GM10248 (cell line): ENCODE measurements at regions not wholly inside any gene's neighbourhood (a gene's known extent, or its start where the extent isn't known, plus 50 kb on each side); places are given as distances from the start of the nearest gene placed in this dataset.
"Not testable (repeated sequence)": the region's sequence is repeated elsewhere in the genome, so short reads cannot be mapped to it uniquely, and the experiment has no call there.

Experiments
- CTCF ChIA-PET: fragments of 300-600 bp; sonication (Branson Sonifier 250); formaldehyde crosslinking; extraction: SDS; loops from one replicate; lab custom pipeline; 2021; ENCODE audit warnings: antibody characterized with exemption; lab: Yijun Ruan, JAX
- POLR2A ChIA-PET: fragments of 350-650 bp; sonication (Branson Sonifier 250); formaldehyde crosslinking; extraction: SDS; loops from one replicate; lab custom pipeline; 2020; ENCODE audit warnings: antibody characterized with exemption; lab: Yijun Ruan, JAX
- DNase-seq: peaks from one replicate; pipeline ENCODE4 v3.0.0; 2012; ENCODE audit errors: extremely low spot score
- CTCF ChIP-seq: IDR thresholded peaks from 2 replicates; pipeline ENCODE4 v1.5.1; 2012; ENCODE audit warnings: mild to moderate bottlenecking, low read depth; ENCODE audit errors: extremely low read depth, missing control alignments, control extremely low read depth

GRCh38 chr1:117314951-117315350 lies 52.3 kb upstream of the MAN1A2 start:
- POLR2A ChIA-PET, CTCF ChIA-PET, DNase-seq: not testable (repeated sequence)

GRCh38 chr1:117313555-117313954 lies 53.7 kb upstream of the MAN1A2 start:
- TF ChIP-seq CTCF = no peak
- POLR2A ChIA-PET = no interaction called here
- CTCF ChIA-PET = interaction anchor here (0.9 to 1.3 kb wide), 2 partner anchors 27 to 29 kb away, joined by 3 to 4 read pairs; no protein-coding TSS in a partner anchor
- no peak for DNase-seq

GRCh38 chr1:117312453-117313138 lies 54.7 kb upstream of the MAN1A2 start:
- POLR2A ChIA-PET = no interaction called here
- DNase-seq = peak; percentile 48
- CTCF ChIA-PET = interaction anchor here (0.9 to 1.3 kb wide), 4 partner anchors 9 to 606 kb away, joined by 3 to 4 read pairs (median 3); no protein-coding TSS in a partner anchor
- peak; percentile 57 for TF ChIP-seq CTCF

GRCh38 chr1:117308311-117308916 lies 58.8 kb upstream of the MAN1A2 start:
- no peak for DNase-seq
- ChIA-PET CTCF (interaction anchor here (1.0 kb wide), 1 partner anchor 446 kb away, joined by 3 read pairs; no protein-coding TSS in a partner anchor), POLR2A (no interaction called here)
- no peak for TF ChIP-seq CTCF

- TF ChIP-seq CTCF = no peak
- ChIA-PET POLR2A (no interaction called here), CTCF (no interaction called here)
- no peak for DNase-seq
Measured at GRCh38 chr1:117301901-117302300, 65.3 kb upstream of the MAN1A2 start.

GRCh38 chr1:117300183-117300582 lies 67.1 kb upstream of the MAN1A2 start:
- DNase-seq, CTCF ChIA-PET, POLR2A ChIA-PET: not testable (repeated sequence)

- no peak for TF ChIP-seq CTCF
- ChIA-PET CTCF (interaction anchor here (1.4 kb wide), 1 partner anchor 35 kb away, joined by 3 read pairs; no protein-coding TSS in a partner anchor), POLR2A (no interaction called here)
- DNase-seq = no peak
Measured at GRCh38 chr1:117295001-117295400, 72.2 kb upstream of the MAN1A2 start.
